GM18499 (cell line): ENCODE measurements at regions not wholly inside any gene's neighbourhood (a gene's known extent, or its start where the extent isn't known, plus 50 kb on each side); places are given as distances from the start of the nearest gene placed in this dataset.

ENCODE experiments used
- ATAC-seq: cut with Tn5 transposase; IDR thresholded peaks from one replicate; pipeline ENCODE4 v1.9.1; 2021; ENCODE audit warnings: moderate number of reproducible peaks; ENCODE audit not compliant: insufficient read depth, unreplicated experiment

DNA sequence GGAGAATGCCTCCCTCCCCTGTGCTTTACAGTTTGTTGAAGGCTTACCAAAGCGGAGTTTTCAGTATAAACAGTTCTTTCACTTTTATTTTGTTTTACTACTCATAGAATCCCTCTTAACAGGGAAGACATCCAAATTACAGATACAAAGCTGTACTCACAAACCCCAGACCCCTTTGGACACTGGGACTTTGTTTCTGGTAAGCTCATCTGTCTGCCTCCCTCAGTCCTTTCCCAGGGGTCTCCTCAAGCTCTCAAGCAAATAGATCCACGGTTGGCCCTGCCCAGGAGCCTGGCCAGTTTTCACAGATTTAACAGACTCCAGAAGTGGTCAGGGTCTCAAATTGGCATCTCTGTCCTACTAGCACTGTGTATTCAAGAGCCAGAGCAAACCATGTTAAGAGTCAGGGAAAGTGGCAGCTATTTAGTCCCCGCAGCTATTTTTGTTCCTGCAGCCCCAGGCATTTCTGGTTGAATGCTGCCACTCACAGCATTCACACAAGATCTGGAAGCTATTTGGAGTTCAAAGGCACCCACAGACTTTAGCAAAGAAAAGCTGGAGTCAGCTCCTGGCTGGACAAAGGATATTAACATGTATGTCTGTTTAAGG, 54.2 kb downstream of the TMEM100 start:
- no peak for ATAC-seq

DNA sequence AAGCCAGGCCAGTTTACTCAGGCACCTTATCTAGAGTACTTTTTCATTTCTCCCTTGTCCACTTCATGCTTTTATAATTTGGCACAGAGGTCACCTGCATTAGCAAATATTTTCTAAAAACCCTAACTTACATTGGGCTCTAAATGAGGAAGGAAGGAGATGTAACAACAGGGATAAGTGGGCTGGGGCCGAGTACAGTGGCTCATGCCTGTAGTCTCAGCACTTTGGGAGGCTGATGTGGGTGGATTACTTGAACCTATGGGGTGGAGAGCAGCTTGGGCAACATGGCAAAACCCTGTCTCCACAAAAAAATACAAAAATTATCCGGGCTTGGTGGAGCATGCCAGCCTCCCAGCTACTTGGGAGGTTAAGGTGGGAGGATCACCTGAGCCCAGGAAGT, 55.9 kb downstream of the TMEM100 start:
- no peak for ATAC-seq

DNA sequence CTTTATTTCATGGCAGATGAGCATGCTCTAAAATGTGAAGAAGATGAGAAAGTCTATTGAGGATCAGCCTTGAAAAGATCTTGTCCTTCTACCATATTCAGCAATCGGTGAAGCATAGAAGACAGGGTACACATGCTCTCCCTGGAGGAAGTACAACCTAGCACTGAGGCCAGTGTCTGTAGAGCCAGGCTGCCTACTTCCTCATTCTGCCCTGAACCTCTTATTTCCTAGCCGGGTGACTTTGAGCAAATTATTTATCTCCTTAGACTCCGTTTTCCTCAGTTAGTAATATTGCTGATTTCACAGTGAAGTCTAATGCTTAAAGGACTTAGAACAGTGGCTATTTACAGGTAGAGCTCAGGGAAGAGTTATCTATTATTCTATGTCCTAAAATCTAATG, 58.4 kb downstream of the TMEM100 start:
- peak; percentile 71 for ATAC-seq

GRCh38 chr17:55663400-55663799, 59.3 kb downstream of the TMEM100 start:
- ATAC-seq, result no peak

DNA sequence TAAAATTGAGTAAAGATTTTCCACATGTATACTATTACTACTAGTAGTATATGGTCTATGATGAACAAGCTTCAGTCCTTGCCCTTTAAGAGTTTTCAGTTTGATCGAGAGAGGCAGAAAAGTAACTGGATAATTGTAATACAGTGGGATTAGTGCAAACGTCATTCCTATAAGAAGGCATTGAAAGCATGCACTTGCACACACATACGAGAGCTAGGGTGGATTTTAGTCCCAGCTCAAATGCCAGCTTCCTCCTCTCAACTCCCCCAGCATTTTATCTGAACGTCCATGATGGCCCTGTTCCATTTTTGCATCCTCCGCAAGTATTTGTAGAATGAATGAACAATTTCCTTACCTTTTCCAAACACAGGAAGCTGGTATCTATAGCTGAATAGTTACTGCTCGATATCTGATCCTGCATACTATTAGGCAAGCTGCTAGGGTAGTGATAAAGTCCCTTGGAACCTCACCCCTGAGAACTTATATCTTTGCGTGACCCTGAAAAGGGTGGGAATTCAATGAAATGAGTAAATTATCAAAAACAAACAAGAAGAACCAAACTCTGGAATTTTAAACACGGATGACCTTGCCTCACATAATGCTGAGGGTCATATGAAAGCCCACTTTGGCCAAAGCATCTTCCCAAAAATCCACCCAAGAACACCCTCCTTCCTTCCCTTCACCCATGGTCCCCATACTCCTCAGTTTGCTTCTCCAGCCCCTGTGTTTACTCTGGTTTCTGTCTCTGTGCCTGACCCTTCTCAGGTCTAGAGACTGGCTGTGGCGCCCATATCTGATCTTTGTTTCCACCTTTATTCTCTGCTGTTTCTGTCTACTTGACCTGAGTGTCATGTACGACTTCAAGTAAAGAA, 60.5 kb downstream of the TMEM100 start:
- no peak for ATAC-seq

DNA sequence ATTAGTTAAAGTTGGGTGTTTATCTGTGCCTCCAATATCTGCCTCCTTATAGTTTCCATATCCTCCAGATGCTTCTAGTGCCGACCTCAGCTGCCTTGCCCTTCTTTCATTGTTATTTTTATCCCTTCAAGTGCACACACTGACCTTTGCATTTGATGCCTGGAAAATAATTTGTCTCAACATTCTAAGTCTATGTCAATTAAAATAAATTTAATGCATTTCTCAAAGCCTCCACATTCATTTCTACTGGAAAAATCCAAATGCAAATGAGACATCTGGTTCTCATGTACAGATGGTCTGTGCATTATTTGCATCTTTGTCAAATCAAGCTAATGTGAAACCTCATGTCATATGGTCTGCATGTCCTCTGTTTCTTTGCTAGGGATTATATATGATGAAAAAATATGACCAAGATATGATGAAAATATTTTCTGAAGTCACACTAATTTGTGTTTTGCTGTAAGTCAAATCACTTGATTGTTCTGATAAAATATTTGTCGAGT, 61.4 kb downstream of the TMEM100 start:
- no peak for ATAC-seq

DNA sequence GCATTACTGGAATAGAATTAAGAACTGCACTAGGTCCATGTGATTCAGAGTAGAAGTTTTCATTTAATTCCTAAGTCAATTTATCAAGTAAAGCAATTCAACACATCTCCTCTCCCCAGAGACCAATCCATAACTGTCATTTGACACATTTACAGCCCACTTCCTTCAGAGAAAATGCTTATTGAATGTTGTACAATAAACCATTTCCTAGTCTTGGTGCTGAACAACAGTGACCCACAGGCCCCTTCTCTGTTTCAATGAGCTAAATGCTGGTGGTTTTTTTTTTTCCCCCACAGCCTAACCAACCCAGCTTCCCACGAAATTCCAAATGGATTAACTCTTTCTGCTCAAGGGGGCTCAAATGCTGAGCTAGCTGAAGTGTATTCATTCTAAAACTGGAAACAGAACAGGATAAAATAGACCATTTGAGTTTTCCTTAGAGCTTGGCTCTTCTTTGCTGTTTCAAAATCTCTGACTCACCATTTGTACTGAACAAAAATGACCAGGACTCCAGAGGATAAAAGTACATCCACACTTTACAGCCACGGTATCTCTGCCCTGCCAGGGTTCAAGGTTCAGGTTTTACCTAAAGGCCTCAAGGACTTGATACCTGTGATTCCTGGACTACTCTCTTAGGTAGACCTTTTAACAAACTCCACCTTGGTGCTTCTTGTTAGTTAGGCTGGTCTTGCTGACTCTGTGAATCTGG, 62.3 kb downstream of the TMEM100 start:
- ATAC-seq, result no peak

DNA sequence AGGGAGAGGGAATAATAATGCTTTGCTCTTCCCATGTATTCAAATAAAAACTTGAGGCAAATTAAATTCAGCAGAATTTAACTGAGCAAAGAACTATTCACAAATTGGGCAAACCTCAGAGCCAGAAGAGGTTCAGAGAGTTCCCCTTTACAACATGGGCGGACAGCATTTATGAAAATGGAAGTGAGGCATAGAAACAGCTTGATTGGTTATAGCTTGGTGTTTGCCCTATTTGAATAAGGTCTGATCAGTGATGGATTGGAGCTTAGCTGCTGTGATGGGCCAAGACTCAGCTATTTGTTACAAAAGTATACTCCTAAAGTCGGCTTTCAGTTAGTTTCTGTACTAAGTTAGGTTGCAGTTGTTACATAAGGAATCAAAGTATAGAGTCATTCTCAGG, 63.0 kb downstream of the TMEM100 start:
- no peak for ATAC-seq

- no peak for ATAC-seq
These were observed 66.9 kb downstream of the TMEM100 start for GRCh38 chr17:55655777-55656176.

DNA sequence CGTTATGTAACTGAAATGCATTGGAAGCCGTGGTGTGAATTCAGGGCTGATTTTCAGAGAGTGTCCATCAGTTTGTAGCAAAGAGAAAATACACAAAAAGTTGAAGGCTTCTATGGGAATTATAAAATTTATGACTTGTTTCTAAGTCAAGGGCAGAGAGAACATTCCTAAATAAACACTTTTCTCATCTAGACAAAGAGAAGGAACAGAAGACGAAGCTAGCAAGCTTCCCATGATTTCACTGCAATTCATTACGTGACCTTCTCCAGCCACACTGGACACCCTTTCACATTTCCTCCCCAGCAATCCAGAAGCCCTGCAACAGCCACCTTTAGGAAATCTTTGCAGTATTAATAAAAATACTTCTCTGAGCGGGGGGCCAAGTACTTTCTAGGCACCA, 67.8 kb downstream of the TMEM100 start:
- ATAC-seq, result no peak

GRCh38 chr17:55654022-55654421, 68.6 kb downstream of the TMEM100 start:
- no peak for ATAC-seq

DNA sequence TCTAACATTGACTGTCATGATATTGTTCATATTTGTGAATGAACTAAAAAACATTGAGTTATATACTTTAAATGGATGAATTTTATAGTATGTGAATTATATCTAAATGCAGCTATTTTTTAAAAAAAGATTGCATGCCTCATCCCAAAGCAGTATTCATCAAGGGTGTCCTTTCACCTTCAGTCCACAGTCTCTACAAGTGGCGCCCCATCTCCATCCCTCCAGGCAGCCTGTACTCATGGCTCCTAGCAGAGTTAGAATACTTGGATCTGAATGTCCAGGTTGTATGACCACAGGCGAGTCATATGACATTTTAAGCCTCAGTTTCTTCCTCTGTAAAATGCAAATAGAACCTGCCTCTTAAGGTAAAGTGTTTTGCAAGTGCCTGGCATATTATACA, 69.8 kb downstream of the TMEM100 start:
- no peak for ATAC-seq

- ATAC-seq, result no peak
These were observed 70.4 kb downstream of the TMEM100 start for GRCh38 chr17:55652114-55652823.

DNA sequence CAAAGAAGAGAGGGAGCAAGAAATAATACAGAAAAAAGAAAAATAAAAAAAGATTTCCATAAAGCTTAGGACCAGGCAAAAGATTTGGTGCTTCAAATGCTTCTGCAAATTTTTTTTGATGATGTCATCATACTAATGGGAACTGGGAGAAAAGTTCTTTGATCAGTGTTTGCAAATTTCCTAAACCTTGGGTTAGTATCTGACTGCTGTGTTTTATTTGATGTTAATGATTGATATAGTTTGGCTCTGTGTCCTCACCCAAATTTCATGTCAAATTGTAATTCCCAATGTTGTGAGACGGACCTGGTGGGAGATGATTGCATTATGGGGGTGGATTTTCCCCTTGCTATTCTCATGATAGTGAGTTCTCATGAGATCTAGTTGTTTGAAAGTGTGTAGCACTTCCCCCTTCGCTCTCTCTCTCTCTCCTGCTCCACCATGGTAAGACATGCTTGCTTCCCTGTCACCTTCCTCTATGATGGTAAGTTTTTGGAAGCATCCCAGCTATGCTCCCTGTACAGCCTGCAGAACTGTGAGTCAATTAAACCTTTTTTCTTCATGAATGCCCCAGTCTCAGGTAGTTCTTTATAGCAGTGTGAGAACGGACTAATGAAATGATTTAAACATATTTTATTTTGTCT, 72.6 kb downstream of the TMEM100 start:
- ATAC-seq, result no peak

DNA sequence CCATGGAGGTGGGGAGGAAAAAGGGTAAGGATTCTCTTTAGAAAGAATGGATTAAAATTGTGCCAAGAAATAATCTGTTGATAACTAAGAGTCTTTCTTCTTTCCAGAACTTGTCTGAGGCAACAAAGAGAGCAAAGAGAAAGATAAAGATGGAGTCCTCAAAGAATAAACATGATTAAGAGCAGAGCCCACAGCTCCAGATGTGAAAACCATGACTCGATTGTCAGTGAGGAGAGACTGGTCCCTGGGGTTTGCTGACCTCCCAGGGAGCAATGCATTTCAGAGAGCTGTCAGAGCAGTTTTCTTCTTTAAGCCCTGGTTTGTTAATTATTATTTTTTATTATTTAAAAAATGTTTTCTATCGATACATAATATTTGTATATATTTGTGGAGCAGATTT, 74.6 kb downstream of the TMEM100 start:
- ATAC-seq, result no peak

DNA sequence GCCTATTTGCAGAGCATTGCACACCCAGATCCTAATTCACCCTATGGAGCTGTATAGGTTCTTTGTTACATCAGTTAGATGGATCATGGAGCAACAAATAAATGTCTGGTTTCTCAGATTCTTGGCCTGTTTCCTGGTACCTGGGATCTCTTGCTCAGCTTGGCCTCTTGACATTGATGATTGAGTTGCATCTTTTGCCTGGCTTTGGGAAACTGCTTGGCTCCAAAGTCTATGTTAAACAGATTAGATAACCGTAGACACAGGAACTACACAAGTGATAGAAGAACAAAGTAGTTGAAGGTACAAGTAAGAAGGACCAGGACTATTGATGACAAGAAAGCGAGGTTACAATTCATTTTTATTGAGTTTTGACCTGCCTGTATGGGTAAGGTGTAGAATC, 77.3 kb downstream of the TMEM100 start:
- ATAC-seq, result no peak

GRCh38 chr17:55644346-55644745, 78.3 kb downstream of the TMEM100 start:
- no peak for ATAC-seq

GRCh38 chr17:55642741-55643140, 79.9 kb downstream of the TMEM100 start:
- no peak for ATAC-seq

- no peak for ATAC-seq
These were observed 81.0 kb downstream of the TMEM100 start for GRCh38 chr17:55641676-55642081.

DNA sequence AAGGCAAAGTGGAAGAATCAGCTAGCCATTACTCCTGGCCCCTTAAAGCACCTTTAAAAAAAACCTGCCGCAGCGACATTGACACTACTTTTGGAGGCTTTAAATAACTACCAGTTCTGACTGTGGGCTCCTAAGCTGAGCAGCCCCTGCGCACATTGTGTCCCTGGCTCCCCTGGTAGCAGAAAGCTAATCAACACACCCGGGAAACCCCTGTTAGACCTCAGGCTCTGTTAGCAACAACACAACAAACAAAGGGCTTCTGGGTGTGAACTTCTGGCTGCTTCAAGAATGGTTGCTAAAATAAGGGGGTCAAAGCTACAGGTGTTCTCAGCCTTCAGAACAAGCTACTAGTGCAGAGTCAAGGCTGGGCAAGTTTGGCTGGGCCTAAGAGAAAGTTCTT, 83.6 kb downstream of the TMEM100 start:
- no peak for ATAC-seq
